Panc1 (cell line): ENCODE measurements at regions not wholly inside any gene's neighbourhood (a gene's known extent, or its start where the extent isn't known, plus 50 kb on each side); places are given as distances from the start of the nearest gene placed in this dataset.

Experiments
- POLR2AphosphoS5 ChIP-seq: IDR thresholded peaks from 2 replicates; pipeline ENCODE4 v1.6.1; 2012; ENCODE audit warnings: mild to moderate bottlenecking, low read depth, low read length, moderate library complexity
- REST ChIP-seq, 2 experiments: IDR thresholded peaks; 2 replicates each; pipeline ENCODE4 v1.6.1; 2011 to 2012; ENCODE audit warnings: low read depth in 2 of 2, control low read depth in 1 of 2, low read length in 1 of 2, mild to moderate bottlenecking in 1 of 2, moderate library complexity in 1 of 2; ENCODE audit not compliant: insufficient read depth in 1 of 2
- SIN3A ChIP-seq: IDR thresholded peaks from 2 replicates; pipeline ENCODE4 v1.6.1; 2012; ENCODE audit warnings: low read depth, mild to moderate bottlenecking, low read length, moderate library complexity, borderline replicate concordance; ENCODE audit not compliant: insufficient read depth
- TF ChIP-seq, protein P1 (sequence below): fragments of 450-650 bp; IDR thresholded peaks from 2 replicates; pipeline ENCODE4 v1.5.1; 2017; ENCODE audit warnings: mild to moderate bottlenecking

GRCh38 chr12:3367750-3368444 lies 123.1 kb upstream of the PRMT8 start:
- TF ChIP-seq, protein P1, sequence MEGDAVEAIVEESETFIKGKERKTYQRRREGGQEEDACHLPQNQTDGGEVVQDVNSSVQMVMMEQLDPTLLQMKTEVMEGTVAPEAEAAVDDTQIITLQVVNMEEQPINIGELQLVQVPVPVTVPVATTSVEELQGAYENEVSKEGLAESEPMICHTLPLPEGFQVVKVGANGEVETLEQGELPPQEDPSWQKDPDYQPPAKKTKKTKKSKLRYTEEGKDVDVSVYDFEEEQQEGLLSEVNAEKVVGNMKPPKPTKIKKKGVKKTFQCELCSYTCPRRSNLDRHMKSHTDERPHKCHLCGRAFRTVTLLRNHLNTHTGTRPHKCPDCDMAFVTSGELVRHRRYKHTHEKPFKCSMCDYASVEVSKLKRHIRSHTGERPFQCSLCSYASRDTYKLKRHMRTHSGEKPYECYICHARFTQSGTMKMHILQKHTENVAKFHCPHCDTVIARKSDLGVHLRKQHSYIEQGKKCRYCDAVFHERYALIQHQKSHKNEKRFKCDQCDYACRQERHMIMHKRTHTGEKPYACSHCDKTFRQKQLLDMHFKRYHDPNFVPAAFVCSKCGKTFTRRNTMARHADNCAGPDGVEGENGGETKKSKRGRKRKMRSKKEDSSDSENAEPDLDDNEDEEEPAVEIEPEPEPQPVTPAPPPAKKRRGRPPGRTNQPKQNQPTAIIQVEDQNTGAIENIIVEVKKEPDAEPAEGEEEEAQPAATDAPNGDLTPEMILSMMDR, result no peak
- no peak for TF ChIP-seq SIN3A
- TF ChIP-seq POLR2AphosphoS5, result no peak
- TF ChIP-seq REST (IDR thresholded peaks at IDR 0.05; ENCODE audit: insufficient read depth in 1 of 2, low read depth in 2 of 2, low read length in 1 of 2), result no peak
